HT-29 (cell line): ENCODE measurements at regions not wholly inside any gene's neighbourhood (a gene's known extent, or its start where the extent isn't known, plus 50 kb on each side); places are given as distances from the start of the nearest gene placed in this dataset.

Experiments used
- DNase-seq: peaks from one replicate; pipeline ENCODE4 v3.0.0-alpha.2; 2015; ENCODE audit warnings: low spot score

GRCh38 chr9:115209601-115210306, 91.8 kb upstream of the TNC start:
- no peak for DNase-seq

- no peak for DNase-seq
Measured at GRCh38 chr9:115210699-115211098, 92.7 kb upstream of the TNC start.

GRCh38 chr9:115211413-115212124, 93.6 kb upstream of the TNC start:
- DNase-seq = no peak

GRCh38 chr9:115212125-115212605, 94.2 kb upstream of the TNC start:
- no peak for DNase-seq

GRCh38 chr9:115212832-115213231, 94.9 kb upstream of the TNC start:
- no peak for DNase-seq

- DNase-seq = no peak
Measured at GRCh38 chr9:115213818-115214334, 95.9 kb upstream of the TNC start.

- DNase-seq = no peak
Measured at GRCh38 chr9:115216873-115217272, 98.9 kb upstream of the TNC start.

GRCh38 chr9:115220319-115221005, 102.5 kb upstream of the TNC start:
- no peak for DNase-seq

- no peak for DNase-seq
Measured at GRCh38 chr9:115223471-115223870, 105.5 kb upstream of the TNC start.

- DNase-seq = no peak
Measured at GRCh38 chr9:115225459-115226116, 107.6 kb upstream of the TNC start.

GRCh38 chr9:115226152-115226551, 108.2 kb upstream of the TNC start:
- DNase-seq = peak; percentile 15

GRCh38 chr9:115229496-115229895, 111.5 kb upstream of the TNC start:
- no peak for DNase-seq

- no peak for DNase-seq
Measured at GRCh38 chr9:115230924-115231515, 113.1 kb upstream of the TNC start.

GRCh38 chr9:115232181-115232774, 114.3 kb upstream of the TNC start:
- DNase-seq = no peak

- DNase-seq = peak; percentile 70
Measured at GRCh38 chr9:115234094-115234493, 116.1 kb upstream of the TNC start.

GRCh38 chr9:115235221-115235620, 117.3 kb upstream of the TNC start:
- no peak for DNase-seq

- no peak for DNase-seq
Measured at GRCh38 chr9:115237385-115237998, 119.5 kb upstream of the TNC start.

GRCh38 chr9:115240676-115241075, 122.7 kb upstream of the TNC start:
- DNase-seq = no peak

- no peak for DNase-seq
Measured at GRCh38 chr9:115241641-115242040, 123.7 kb upstream of the TNC start.

- no peak for DNase-seq
Measured at GRCh38 chr9:115249488-115249887, 131.5 kb upstream of the TNC start.
